HL-60 (cell line): ENCODE measurements at regions not wholly inside any gene's neighbourhood (a gene's known extent, or its start where the extent isn't known, plus 50 kb on each side); places are given as distances from the start of the nearest gene placed in this dataset.

ENCODE experiments used
- CTCF ChIP-seq: IDR thresholded peaks from one replicate; pipeline ENCODE4 v1.5.1; 2011; ENCODE audit warnings: low read length, control low read depth, inconsistent platforms; ENCODE audit not compliant: insufficient read depth
- GABPA ChIP-seq: IDR thresholded peaks from 2 replicates; pipeline ENCODE4 v1.6.1; 2012; ENCODE audit warnings: low read depth
- POLR2AphosphoS5 ChIP-seq: IDR thresholded peaks from 2 replicates; pipeline ENCODE4 v1.6.1; 2012; ENCODE audit warnings: low read depth
- REST ChIP-seq: IDR thresholded peaks from 2 replicates; pipeline ENCODE4 v1.6.1; 2012; ENCODE audit warnings: low read depth; ENCODE audit not compliant: insufficient replicate concordance
- SPI1 ChIP-seq: IDR thresholded peaks from 2 replicates; pipeline ENCODE4 v1.6.1; 2012; ENCODE audit warnings: low read depth, mild to moderate bottlenecking, borderline replicate concordance

GRCh38 chr5:166803058-166803457 lies 1488.4 kb upstream of the WWC1 start:
- no peak for TF ChIP-seq REST
- no peak for TF ChIP-seq CTCF
- TF ChIP-seq GABPA: no peak
- no peak for TF ChIP-seq POLR2AphosphoS5
- TF ChIP-seq SPI1: no peak
